Calu3 (cell line): ENCODE measurements at regions not wholly inside any gene's neighbourhood (a gene's known extent, or its start where the extent isn't known, plus 50 kb on each side); places are given as distances from the start of the nearest gene placed in this dataset.

Experiments
- BruUV-seq: library from RNA; stranded (reverse); fragments of 400-500 nt; replicated peaks from 2 replicates; lab custom pipeline; 2021; lab: Mats Ljungman, UMichigan
- CTCF ChIA-PET: fragments of 300-600 bp; sonication (Branson Sonifier 250); formaldehyde crosslinking; loops from one replicate; lab custom pipeline; 2022; ENCODE audit warnings: antibody characterized with exemption; lab: Charles Lee
- DNase-seq: peaks from one replicate; pipeline ENCODE4 v3.0.0; 2022
- H3K27ac Mint-ChIP-seq: one replicate; pipeline ENCODE4 v1.8.0; 2022; ENCODE audit warnings: mixed read lengths; ENCODE audit not compliant: unreplicated experiment
- H3K27me3 Mint-ChIP-seq: one replicate; pipeline ENCODE4 v1.8.0; 2022; ENCODE audit warnings: mixed read lengths; ENCODE audit not compliant: unreplicated experiment
- H3K36me3 Mint-ChIP-seq: one replicate; pipeline ENCODE4 v1.8.0; 2022; ENCODE audit warnings: mild to moderate bottlenecking, moderate library complexity, mixed read lengths; ENCODE audit not compliant: insufficient read depth, unreplicated experiment
- H3K4me1 Mint-ChIP-seq: one replicate; pipeline ENCODE4 v1.8.0; 2022; ENCODE audit warnings: mild to moderate bottlenecking, low read depth, mixed read lengths; ENCODE audit not compliant: unreplicated experiment
- H3K4me3 Mint-ChIP-seq: one replicate; pipeline ENCODE4 v1.8.0; 2022; ENCODE audit warnings: mild to moderate bottlenecking, low read depth, moderate library complexity, mixed read lengths; ENCODE audit not compliant: unreplicated experiment
- H3K9me3 Mint-ChIP-seq: one replicate; pipeline ENCODE4 v1.8.0; 2022; ENCODE audit warnings: low read depth, mixed read lengths; ENCODE audit not compliant: unreplicated experiment
- intact Hi-C: fragments of 100-400 bp; cut with micrococcal nuclease; formaldehyde crosslinking; loops from one replicate; pipeline ENCODE4 v1.10.0; 2022; ENCODE audit not compliant: unreplicated experiment
- TF ChIP-seq, protein P1 (sequence below): fragments of 200-600 bp; IDR thresholded peaks from one replicate; pipeline ENCODE4 v1.8.0; 2022; ENCODE audit warnings: antibody characterized with exemption; ENCODE audit not compliant: unreplicated experiment

GRCh38 chr3:124322966-124323365 is 331.0 kb upstream of the ROPN1 start:
- no TSS peak for BruUV-seq
- TF ChIP-seq, protein P1, sequence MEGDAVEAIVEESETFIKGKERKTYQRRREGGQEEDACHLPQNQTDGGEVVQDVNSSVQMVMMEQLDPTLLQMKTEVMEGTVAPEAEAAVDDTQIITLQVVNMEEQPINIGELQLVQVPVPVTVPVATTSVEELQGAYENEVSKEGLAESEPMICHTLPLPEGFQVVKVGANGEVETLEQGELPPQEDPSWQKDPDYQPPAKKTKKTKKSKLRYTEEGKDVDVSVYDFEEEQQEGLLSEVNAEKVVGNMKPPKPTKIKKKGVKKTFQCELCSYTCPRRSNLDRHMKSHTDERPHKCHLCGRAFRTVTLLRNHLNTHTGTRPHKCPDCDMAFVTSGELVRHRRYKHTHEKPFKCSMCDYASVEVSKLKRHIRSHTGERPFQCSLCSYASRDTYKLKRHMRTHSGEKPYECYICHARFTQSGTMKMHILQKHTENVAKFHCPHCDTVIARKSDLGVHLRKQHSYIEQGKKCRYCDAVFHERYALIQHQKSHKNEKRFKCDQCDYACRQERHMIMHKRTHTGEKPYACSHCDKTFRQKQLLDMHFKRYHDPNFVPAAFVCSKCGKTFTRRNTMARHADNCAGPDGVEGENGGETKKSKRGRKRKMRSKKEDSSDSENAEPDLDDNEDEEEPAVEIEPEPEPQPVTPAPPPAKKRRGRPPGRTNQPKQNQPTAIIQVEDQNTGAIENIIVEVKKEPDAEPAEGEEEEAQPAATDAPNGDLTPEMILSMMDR: no peak
- H3K27me3 Mint-ChIP-seq: peaks cover 73% of the 10 kb centered on the region
- H3K4me3 Mint-ChIP-seq: no peak overlapping the region
- CTCF ChIA-PET: no interaction called here
- intact Hi-C loops: no loop called here
- H3K4me1 Mint-ChIP-seq: no peaks in the 10 kb centered on the region
- H3K9me3 Mint-ChIP-seq: no peaks in the 10 kb centered on the region
- H3K36me3 Mint-ChIP-seq: no peaks in the 10 kb centered on the region
- DNase-seq: no peak
- H3K27ac Mint-ChIP-seq: no peak overlapping the region

GRCh38 chr3:124325248-124325647 is 333.3 kb upstream of the ROPN1 start:
- CTCF ChIA-PET: no interaction called here
- H3K27me3 Mint-ChIP-seq: peaks cover 93% of the 10 kb centered on the region
- no peaks in the 10 kb centered on the region for H3K9me3 Mint-ChIP-seq
- H3K27ac Mint-ChIP-seq: no peak overlapping the region
- TF ChIP-seq, protein P1: no peak
- no peak overlapping the region for H3K4me3 Mint-ChIP-seq
- H3K36me3 Mint-ChIP-seq: no peaks in the 10 kb centered on the region
- DNase-seq: no peak
- no TSS peak for BruUV-seq
- H3K4me1 Mint-ChIP-seq: no peaks in the 10 kb centered on the region
- intact Hi-C loops: no loop called here

DNA sequence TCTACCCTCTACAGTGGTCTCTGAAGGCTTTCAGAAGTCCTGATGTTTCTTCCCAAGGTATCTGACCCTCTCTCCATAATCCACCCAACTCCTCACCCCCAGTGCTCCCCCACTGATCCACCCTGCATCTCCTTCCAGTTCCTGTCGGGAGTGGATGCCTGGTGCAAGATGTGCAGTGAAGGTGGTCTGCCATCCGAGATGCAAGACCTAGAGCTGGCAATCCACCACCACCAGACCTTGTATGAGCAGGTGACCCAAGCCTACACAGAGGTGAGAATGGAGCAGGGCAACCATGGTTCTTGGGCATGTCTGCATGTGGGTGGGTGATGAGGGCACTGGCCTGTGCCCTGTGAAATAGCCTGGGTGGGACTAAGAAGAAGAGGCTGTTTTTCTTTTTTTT is 337.8 kb upstream of the ROPN1 start:
- no peaks in the 10 kb centered on the region for H3K4me1 Mint-ChIP-seq
- no peak for DNase-seq
- no peak overlapping the region for H3K27ac Mint-ChIP-seq
- CTCF ChIA-PET: no interaction called here
- H3K4me3 Mint-ChIP-seq: no peak overlapping the region
- no TSS peak for BruUV-seq
- TF ChIP-seq, protein P1: no peak
- intact Hi-C loops: no loop called here
- H3K27me3 Mint-ChIP-seq: peaks cover 78% of the 10 kb centered on the region
- no peaks in the 10 kb centered on the region for H3K36me3 Mint-ChIP-seq
- no peaks in the 10 kb centered on the region for H3K9me3 Mint-ChIP-seq

DNA sequence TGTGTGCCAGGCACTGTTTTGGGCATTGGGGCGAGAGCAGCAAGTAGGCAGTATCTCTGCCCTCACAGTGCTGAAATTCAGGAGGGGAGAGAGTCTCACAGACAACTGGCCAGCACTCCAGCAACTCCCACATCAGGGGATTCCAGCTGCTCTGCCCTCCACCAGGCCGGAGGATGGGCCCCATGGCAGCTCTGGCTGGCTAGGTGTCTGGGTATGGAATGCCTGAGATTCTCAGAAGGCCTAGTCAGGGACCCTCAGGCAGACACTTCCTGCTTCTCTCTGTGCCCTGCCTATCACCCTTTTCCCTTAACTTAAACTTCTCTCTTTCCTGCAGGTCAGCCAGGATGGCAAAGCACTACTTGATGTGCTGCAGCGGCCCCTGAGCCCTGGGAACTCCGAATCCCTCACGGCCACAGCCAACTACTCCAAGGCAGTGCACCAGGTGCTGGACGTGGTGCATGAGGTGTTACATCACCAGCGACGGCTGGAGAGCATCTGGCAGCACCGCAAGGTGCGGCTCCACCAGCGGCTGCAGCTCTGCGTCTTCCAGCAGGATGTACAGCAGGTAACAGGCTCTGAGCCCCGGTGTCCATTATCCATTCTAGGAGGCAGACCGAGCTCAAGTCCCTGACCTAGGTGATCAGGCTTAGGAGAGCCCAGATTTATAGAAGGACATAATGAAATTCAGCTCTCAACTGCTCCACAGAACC is 342.2 kb upstream of the ROPN1 start:
- no TSS peak for BruUV-seq
- H3K27ac Mint-ChIP-seq: no peak overlapping the region

More for the DNA sequence above, 342.2 kb upstream of the ROPN1 start:
- Mint-ChIP-seq H3K4me1 (no peaks in the 10 kb centered on the region), H3K36me3 (no peaks in the 10 kb centered on the region), H3K9me3 (no peaks in the 10 kb centered on the region), H3K27me3 (peaks cover 70% of the 10 kb centered on the region), H3K4me3 (no peak overlapping the region)
- DNase-seq: no peak
- CTCF ChIA-PET: no interaction called here
- TF ChIP-seq, protein P1: no peak
- intact Hi-C loops: no loop called here
